HCT116 (cell line): ENCODE measurements at regions not wholly inside any gene's neighbourhood (a gene's known extent, or its start where the extent isn't known, plus 50 kb on each side); places are given as distances from the start of the nearest gene placed in this dataset.

Experiments
- POLR2A ChIP-seq: IDR thresholded peaks from 2 replicates; pipeline ENCODE4 v1.7.0; 2011; ENCODE audit warnings: borderline replicate concordance; ENCODE audit not compliant: insufficient read depth, insufficient read length; ENCODE audit errors: extremely low read depth
- TF ChIP-seq, protein P1 (sequence below), 3 experiments: fragments of 200-600 bp in 1 of 3; sonication (generic) in 1 of 3; IDR thresholded peaks in 2 of 3; conservative IDR thresholded peaks in 1 of 3; 2 replicates each; pipeline ENCODE4 v1.5.1; 2012 to 2017; ENCODE audit warnings: low read depth in 2 of 3, low read length in 2 of 3, antibody characterized with exemption in 1 of 3, borderline replicate concordance in 1 of 3, control low read depth in 1 of 3, mild to moderate bottlenecking in 1 of 3, mixed read lengths in 1 of 3, mixed run types in 1 of 3, moderate library complexity in 1 of 3; ENCODE audit not compliant: insufficient read depth in 1 of 3

DNA sequence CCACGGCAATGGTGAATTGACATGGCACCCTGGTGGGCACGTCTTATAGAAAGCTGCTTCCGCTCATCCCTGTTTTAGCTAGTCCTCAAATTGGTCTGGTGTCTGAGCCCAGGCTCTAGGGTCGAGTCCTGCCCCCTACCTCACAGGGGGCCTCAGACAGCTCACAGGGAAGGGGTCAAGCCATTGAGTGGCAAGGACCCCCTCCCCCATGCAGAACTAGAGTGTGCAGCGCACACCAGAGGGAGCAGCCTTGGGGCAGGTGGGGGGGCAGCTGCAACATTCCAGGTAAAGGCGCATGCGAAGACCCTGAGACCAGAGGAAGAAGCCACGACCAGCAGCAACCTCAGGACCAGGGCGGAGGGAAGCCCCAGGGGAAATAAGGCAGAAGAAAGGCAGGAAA is 240.4 kb upstream of the PPP2R2D start:
- TF ChIP-seq POLR2A = no peak
- TF ChIP-seq, protein P1, sequence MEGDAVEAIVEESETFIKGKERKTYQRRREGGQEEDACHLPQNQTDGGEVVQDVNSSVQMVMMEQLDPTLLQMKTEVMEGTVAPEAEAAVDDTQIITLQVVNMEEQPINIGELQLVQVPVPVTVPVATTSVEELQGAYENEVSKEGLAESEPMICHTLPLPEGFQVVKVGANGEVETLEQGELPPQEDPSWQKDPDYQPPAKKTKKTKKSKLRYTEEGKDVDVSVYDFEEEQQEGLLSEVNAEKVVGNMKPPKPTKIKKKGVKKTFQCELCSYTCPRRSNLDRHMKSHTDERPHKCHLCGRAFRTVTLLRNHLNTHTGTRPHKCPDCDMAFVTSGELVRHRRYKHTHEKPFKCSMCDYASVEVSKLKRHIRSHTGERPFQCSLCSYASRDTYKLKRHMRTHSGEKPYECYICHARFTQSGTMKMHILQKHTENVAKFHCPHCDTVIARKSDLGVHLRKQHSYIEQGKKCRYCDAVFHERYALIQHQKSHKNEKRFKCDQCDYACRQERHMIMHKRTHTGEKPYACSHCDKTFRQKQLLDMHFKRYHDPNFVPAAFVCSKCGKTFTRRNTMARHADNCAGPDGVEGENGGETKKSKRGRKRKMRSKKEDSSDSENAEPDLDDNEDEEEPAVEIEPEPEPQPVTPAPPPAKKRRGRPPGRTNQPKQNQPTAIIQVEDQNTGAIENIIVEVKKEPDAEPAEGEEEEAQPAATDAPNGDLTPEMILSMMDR (IDR thresholded peaks at IDR 0.05 in 2 of 3, conservative IDR thresholded peaks at IDR 0.05 in 1 of 3; ENCODE audit: borderline replicate concordance in 1 of 3, insufficient read depth in 1 of 3, low read depth in 2 of 3, low read length in 2 of 3) = no peak
